Breast epithelium (tissue), 4 donors: ENCODE measurements at regions not wholly inside any gene's neighbourhood (a gene's known extent, or its start where the extent isn't known, plus 50 kb on each side); places are given as distances from the start of the nearest gene placed in this dataset.

Experiments used
- DNase-seq, 2 donors: peaks; one replicate each; pipeline ENCODE4 v3.0.0-alpha.2; 2019; ENCODE audit warnings: low spot score in 2 of 2
- H3K27ac ChIP-seq, 2 donors: fragments of 200-600 bp; sonication (generic) in 1 of 2; one replicate each; pipeline ENCODE4 v1.5.1; 2016 to 2019; ENCODE audit warnings: mild to moderate bottlenecking in 1 of 2
- H3K27me3 ChIP-seq, 2 donors: fragments of 200-600 bp; sonication (generic) in 1 of 2; one replicate each; pipeline versions ENCODE4 v1.5.1 to v1.6.0; 2017 to 2019; ENCODE audit warnings: control low read depth in 1 of 2, mild to moderate bottlenecking in 1 of 2
- H3K36me3 ChIP-seq: fragments of 200-600 bp; one replicate; pipeline ENCODE4 v1.5.1; 2019
- H3K4me1 ChIP-seq, 2 donors: fragments of 200-600 bp; sonication (generic); one replicate each; pipeline ENCODE4 v1.5.1; 2016 to 2019; ENCODE audit warnings: control low read depth in 1 of 2
- H3K4me3 ChIP-seq, 3 donors: fragments of 200-600 bp; sonication (generic); 1 replicate in 2 of 3; 2 replicates in 1 of 3; pipeline ENCODE4 v1.5.1; 2016 to 2019; ENCODE audit warnings: mild to moderate bottlenecking in 3 of 3, moderate library complexity in 2 of 3
- H3K9me3 ChIP-seq, 2 donors: fragments of 200-600 bp; sonication (generic) in 1 of 2; one replicate each; pipeline ENCODE4 v1.5.1; 2016 to 2019; ENCODE audit warnings: control low read depth in 1 of 2
- CTCF ChIP-seq, 3 donors: fragments of 450-650 bp; IDR thresholded peaks; one replicate each; pipeline ENCODE4 v1.5.1; 2016 to 2017; ENCODE audit warnings: antibody characterized with exemption in 3 of 3, mild to moderate bottlenecking in 3 of 3, moderate library complexity in 3 of 3
- POLR2A ChIP-seq: fragments of 450-650 bp; IDR thresholded peaks from one replicate; pipeline ENCODE4 v1.6.1; 2016; ENCODE audit warnings: antibody characterized with exemption, mild to moderate bottlenecking, moderate library complexity
- POLR2AphosphoS5 ChIP-seq, 3 donors: sonication (generic); formaldehyde crosslinking; IDR thresholded peaks; one replicate each; pipeline ENCODE4 v1.6.1; 2017; ENCODE audit warnings: antibody characterized with exemption in 3 of 3
- intact Hi-C: fragments of 100-400 bp; cut with DNase I; formaldehyde crosslinking; loops from one replicate; pipeline ENCODE4 v1.15.1; 2023; ENCODE audit warnings: low total_unique reads

GRCh38 chr5:77842243-77842642 is 66.1 kb upstream of the TBCA start:
- H3K4me3 ChIP-seq = no peak overlapping the region
- no peaks in the 10 kb centered on the region for H3K9me3 ChIP-seq
- H3K4me1 ChIP-seq = no peaks in the 10 kb centered on the region
- no peak for DNase-seq
- no peaks in the 10 kb centered on the region for H3K27me3 ChIP-seq
- intact Hi-C loops = no loop called here
- H3K27ac ChIP-seq = no peak overlapping the region
- H3K36me3 ChIP-seq = no peaks in the 10 kb centered on the region
- no peak for TF ChIP-seq POLR2A
- no peak for TF ChIP-seq CTCF (IDR thresholded peaks at IDR 0.05)
- TF ChIP-seq POLR2AphosphoS5 (IDR thresholded peaks at IDR 0.05) = no peak

GRCh38 chr5:77841616-77842015 is 65.5 kb upstream of the TBCA start:
- no peak for DNase-seq
- no peaks in the 10 kb centered on the region for H3K9me3 ChIP-seq
- no peaks in the 10 kb centered on the region for H3K27me3 ChIP-seq
- intact Hi-C loops = no loop called here
- H3K4me3 ChIP-seq = no peak overlapping the region
- no peaks in the 10 kb centered on the region for H3K36me3 ChIP-seq
- no peak overlapping the region for H3K27ac ChIP-seq
- TF ChIP-seq POLR2AphosphoS5 (IDR thresholded peaks at IDR 0.05) (no peak), CTCF (IDR thresholded peaks at IDR 0.05) (no peak), POLR2A (no peak)
- H3K4me1 ChIP-seq = no peaks in the 10 kb centered on the region

- H3K36me3 ChIP-seq = no peaks in the 10 kb centered on the region
- H3K9me3 ChIP-seq = no peaks in the 10 kb centered on the region
- H3K27ac ChIP-seq = no peak overlapping the region
- intact Hi-C loops = no loop called here
- DNase-seq = no peak
- TF ChIP-seq CTCF (IDR thresholded peaks at IDR 0.05) (no peak), POLR2AphosphoS5 (IDR thresholded peaks at IDR 0.05) (no peak), POLR2A (no peak)
- no peak overlapping the region for H3K4me3 ChIP-seq
- H3K4me1 ChIP-seq = no peaks in the 10 kb centered on the region
- H3K27me3 ChIP-seq = no peaks in the 10 kb centered on the region
These were observed 64.8 kb upstream of the TBCA start for GRCh38 chr5:77840930-77841329.

GRCh38 chr5:77839691-77840090 is 63.6 kb upstream of the TBCA start:
- Histone ChIP-seq H3K9me3 (no peaks in the 10 kb centered on the region), H3K36me3 (no peaks in the 10 kb centered on the region), H3K4me1 (no peaks in the 10 kb centered on the region), H3K27me3 (no peaks in the 10 kb centered on the region), H3K27ac (no peak overlapping the region), H3K4me3 (no peak overlapping the region)
- TF ChIP-seq CTCF (IDR thresholded peaks at IDR 0.05) = no peak
- TF ChIP-seq POLR2AphosphoS5 (IDR thresholded peaks at IDR 0.05) = no peak
- no peak for TF ChIP-seq POLR2A
- intact Hi-C loops = no loop called here
- no peak for DNase-seq

- Histone ChIP-seq H3K27ac (no peak overlapping the region), H3K4me3 (no peak overlapping the region), H3K4me1 (no peaks in the 10 kb centered on the region), H3K9me3 (no peaks in the 10 kb centered on the region), H3K36me3 (no peaks in the 10 kb centered on the region), H3K27me3 (no peaks in the 10 kb centered on the region)
- TF ChIP-seq POLR2A = no peak
- intact Hi-C loops = no loop called here
- no peak for DNase-seq
These were observed 56.8 kb upstream of the TBCA start for GRCh38 chr5:77832938-77833337.

- H3K27me3 ChIP-seq = no peaks in the 10 kb centered on the region
- no peaks in the 10 kb centered on the region for H3K4me1 ChIP-seq
- no peak overlapping the region for H3K27ac ChIP-seq
- no peak overlapping the region for H3K4me3 ChIP-seq
- DNase-seq = no peak
- TF ChIP-seq CTCF (IDR thresholded peaks at IDR 0.05) (no peak), POLR2AphosphoS5 (IDR thresholded peaks at IDR 0.05) (no peak), POLR2A (no peak)
- no peaks in the 10 kb centered on the region for H3K9me3 ChIP-seq
- intact Hi-C loops = no loop called here
- no peaks in the 10 kb centered on the region for H3K36me3 ChIP-seq
These were observed 56.1 kb upstream of the TBCA start for GRCh38 chr5:77832166-77832770.
